ENCODE measurements at regions not wholly inside any gene's neighbourhood (a gene's known extent, or its start where the extent isn't known, plus 50 kb on each side); places are given as distances from the start of the nearest gene placed in this dataset.

DNA sequence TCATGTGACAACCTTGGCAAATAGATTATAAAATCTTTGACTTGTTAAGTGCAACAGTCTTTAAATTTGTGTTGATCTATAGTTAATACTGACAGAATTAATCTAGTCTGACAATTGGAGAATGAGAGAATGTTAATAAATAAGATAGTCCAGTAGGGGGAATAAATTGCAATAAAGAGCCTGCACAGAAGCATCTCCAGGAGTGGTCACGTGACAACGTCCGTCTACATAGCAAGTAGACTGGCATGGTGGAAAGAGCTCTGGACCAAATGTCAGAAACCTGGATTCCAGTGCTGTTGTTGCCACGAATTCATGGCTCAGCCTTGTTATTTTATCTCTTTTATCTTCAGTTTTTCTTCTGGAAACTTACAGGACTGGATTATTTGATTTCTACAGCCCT, 436.5 kb downstream of the RAB28 start:
- TF ChIP-seq, protein P1, sequence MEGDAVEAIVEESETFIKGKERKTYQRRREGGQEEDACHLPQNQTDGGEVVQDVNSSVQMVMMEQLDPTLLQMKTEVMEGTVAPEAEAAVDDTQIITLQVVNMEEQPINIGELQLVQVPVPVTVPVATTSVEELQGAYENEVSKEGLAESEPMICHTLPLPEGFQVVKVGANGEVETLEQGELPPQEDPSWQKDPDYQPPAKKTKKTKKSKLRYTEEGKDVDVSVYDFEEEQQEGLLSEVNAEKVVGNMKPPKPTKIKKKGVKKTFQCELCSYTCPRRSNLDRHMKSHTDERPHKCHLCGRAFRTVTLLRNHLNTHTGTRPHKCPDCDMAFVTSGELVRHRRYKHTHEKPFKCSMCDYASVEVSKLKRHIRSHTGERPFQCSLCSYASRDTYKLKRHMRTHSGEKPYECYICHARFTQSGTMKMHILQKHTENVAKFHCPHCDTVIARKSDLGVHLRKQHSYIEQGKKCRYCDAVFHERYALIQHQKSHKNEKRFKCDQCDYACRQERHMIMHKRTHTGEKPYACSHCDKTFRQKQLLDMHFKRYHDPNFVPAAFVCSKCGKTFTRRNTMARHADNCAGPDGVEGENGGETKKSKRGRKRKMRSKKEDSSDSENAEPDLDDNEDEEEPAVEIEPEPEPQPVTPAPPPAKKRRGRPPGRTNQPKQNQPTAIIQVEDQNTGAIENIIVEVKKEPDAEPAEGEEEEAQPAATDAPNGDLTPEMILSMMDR (IDR thresholded peaks at IDR 0.05), result no peak
- TF ChIP-seq POLR2A (IDR thresholded peaks at IDR 0.05), result no peak
